HG03064 (cell line): ENCODE measurements at regions not wholly inside any gene's neighbourhood (a gene's known extent, or its start where the extent isn't known, plus 50 kb on each side); places are given as distances from the start of the nearest gene placed in this dataset.

ENCODE experiments used
- ATAC-seq: cut with Tn5 transposase; IDR thresholded peaks from one replicate; pipeline ENCODE4 v1.9.1; 2021; ENCODE audit warnings: low read depth; ENCODE audit not compliant: unreplicated experiment

DNA sequence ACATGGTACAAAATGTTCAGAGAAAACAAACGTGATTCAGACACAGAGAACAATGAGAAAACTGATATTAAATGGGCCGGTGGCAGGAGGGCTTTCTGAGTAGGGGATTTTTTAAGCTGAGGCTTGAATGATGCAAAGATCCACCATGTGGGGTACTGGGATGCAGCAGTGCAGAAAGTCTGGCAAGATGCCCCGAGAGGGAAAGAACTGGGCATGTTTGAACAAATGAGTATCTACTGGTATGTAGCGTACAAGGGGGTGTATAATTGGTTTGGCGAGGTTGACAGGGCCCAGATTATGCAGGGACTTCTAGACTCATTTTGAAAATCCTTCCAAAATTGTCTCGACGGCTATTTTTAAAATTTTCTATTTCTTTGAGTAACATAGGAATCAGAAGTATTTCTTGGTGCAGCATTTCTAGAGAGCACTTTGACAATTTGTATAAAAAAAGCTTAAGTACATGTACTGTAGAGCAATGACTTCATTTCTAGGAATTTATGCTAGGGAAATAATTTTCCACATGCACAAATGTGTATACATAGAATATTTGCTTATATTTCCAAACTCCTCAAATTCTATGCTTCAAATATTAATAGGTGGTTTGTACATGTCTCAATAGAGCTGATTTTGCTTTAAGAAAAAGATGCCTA is 119.6 kb upstream of the DOK5 start:
- no peak for ATAC-seq

DNA sequence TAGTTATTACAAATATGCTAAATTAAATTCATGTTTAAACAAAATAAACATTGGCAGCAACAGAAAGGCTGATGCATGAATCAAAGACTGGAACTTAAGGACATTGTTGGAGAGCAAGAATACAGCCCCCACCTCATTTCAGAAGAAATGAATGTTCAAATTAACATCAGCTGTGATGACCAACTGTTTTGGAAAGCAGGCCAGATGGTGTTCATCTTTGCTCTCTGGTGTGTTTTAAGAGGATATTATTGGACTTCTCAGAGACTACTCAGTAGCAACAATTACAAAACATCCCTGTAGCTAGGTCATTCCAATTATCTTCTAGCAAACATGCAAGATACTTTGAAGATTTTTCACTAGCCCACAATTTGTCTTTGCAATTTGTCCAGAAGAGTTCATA is 118.6 kb upstream of the DOK5 start:
- no peak for ATAC-seq

DNA sequence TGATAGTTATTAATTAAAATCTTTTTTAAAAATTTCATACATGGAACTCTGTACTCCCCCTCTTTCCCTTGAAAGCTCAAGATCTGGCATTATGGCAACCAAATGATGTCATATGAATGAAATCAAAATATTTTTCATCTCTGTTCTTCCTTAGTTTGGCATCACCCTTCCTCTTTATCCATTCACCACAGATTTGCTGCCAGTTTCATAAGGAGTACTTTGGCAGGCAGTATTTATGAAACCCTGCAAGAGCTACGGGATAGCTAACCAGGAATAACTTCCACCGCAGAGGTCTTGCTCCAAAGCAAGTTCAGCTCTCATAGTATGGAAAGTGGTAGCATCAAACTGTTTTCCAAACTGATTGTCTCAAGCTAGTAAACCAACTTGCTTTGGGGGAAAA is 113.9 kb upstream of the DOK5 start:
- no peak for ATAC-seq

DNA sequence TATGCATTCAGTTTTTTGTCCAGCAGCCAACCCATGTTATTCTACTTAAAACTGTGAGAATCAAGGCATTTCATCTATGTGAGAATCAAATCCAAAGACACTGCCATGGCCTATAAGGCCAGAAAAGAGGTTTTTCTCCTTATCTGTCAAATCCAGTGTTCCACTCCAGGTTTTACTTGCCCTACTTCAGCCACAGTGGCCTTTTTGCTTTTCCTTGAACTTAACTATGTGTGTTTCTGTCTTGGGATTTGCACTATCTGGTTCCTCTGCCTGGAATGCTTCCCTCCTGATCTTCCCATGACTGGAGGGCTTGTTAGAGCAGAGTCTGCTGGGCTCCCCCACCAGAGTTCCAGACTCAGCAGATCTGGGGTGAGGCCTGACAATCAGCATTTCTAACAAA is 113.1 kb upstream of the DOK5 start:
- ATAC-seq: no peak

DNA sequence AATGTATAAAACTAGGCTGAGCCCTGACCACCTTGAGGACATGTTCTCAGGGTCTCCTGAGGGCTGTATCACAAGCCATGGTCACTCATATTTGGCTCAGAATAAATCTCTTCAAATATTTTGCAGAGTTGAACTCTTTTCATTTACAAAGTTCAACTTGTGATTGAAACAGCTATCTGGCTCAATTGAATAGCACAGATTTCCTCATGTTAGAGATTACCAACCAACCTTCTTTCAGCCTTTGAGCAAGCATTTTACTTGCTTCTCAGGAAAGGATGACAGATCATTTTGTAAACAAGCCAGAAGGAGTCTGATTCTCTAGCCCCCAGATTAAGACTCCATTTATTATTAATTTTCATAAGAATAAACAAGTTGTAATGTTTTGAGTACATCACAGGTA is 111.0 kb upstream of the DOK5 start:
- ATAC-seq: no peak

DNA sequence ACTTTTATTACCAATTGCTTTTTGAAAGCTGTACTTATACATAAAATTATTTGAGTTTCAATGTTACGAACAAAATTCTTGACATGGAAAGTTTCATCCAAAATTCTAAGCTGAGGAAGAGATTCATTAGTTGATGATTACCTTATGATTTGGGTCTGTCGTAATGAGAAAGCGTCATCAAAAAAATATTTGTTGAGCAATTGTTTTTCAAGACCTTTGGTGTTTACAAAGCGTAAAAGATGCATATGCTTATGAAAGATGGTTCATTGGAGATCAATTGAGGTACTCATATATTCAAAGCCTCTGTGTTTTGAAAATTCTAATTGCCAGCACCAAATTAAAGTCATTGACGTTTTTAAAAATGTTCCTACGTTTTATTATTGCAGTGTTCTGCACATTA is 110.5 kb upstream of the DOK5 start:
- ATAC-seq: no peak

DNA sequence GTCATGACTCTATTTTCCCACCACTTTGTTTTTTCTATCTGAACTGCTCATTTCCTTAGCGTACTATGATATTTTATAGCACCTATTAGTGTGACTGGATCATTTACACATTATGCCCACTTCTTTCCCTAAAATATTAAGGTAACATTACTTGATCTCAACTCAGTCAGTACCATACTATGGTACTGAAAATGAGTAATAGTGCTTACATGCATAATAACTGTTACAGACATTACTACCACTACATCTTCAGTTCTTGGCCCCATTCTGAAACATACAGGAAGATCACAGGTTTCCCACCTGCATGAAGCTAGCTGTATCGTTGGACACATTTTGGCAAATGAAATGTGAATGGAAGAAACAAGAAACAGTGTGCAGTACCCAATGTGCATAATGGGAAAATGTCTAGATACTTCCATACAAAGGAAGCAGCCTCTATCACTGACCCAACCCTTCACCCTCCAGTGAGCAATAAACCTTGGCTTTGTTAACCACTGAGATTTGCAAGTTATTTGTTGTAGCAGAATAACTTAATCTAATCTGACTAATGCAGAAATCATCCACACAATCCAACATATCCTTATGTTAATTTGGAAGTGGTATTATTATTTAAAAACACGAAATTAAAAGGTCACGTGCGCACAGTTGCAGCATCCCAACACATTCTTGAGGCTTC is 108.6 kb upstream of the DOK5 start:
- no peak for ATAC-seq

DNA sequence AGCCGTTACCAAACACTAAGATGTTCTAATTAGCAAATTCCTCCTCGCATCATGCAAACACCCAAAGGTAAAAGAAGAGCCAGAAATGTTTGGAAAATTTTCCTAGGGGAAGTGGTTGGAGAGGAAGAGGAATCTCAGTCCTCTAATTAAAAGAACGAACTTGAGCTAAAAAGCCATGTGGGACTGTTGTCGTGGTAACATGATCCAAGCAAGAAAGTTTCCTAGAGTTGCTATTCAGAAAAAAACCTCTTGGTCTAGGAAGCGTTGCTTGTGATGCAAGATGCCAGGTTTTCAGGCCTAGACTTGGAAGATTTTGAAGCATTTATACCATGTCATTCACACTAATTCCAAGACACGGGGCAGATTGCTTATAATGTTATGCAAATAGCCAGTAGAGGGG is 106.8 kb upstream of the DOK5 start:
- no peak for ATAC-seq

DNA sequence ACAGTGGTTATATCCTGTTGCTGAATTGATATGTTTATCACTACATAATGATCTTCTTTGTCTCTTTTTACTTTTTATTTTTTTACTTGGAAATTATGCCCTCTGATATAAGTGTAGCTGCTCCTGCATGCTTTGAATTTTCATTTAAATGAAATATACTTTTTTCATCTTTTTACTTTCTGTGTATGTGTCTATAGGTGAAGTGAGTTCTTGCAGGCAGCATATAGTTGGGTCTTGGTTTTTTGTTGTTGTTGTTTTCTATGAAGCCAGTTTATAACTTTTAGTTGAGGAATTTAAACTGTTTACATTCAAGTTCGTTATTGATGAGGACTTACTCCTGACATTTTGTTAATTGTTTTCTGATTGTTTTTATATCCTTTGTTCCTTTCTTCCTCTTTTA is 103.1 kb upstream of the DOK5 start:
- ATAC-seq: no peak

DNA sequence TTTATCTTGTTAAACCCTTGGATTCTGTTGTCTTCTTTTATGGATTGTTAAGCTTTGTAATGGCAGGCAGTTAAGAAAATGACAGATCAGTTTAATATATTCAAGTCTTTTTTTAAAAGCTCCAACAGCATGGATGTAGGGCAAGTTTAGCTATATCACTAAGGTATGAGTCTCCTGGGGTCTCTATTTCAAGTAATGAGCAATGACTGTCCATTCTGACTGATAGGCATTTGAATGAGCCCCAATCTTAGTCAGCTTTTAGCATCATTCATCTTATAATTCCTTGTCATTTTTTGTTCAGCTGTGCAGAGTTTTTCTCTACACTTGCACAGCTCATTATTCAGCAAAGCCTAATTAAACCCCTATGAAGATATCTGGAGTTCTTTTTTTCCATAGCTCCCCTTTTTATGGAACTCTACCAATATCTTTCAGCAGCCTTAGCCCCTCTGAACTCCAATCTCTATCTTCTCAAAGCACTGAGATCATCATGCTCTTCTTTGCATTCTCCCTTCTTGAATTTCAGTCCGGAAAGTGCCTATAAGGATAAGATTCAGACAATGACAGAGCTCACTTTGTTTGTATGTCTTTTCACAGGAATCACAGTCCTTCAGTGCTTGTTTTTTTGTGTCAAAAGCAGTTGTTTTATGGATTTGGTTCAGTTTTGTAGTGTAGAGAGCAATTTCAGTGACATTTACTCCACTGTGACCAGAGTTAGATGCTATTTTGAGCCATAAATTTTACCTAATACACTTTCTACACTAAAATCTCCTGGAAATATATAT is 97.2 kb upstream of the DOK5 start:
- ATAC-seq: no peak

GRCh38 chr20:54379893-54380584 is 95.4 kb upstream of the DOK5 start:
- no peak for ATAC-seq

DNA sequence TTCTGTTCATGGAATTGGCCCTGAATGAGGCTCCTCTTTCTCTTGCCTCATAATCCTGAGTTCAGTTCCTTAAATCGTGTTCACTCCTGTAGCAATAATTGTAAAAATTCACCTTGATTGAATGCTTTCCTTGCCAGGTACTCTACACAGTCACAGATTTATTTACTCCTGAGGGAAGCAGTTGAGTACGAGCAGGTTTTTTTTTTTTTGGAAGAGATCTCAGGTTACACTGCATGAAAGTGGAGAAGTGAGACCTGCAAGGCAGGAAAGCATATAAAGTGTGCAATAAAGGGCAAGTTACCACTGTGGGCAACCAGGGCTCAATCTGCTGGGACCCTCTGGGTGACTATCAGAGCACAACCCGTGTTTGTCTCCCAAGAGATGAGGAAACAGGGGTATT is 93.0 kb upstream of the DOK5 start:
- ATAC-seq: no peak

GRCh38 chr20:54385746-54386145 is 89.6 kb upstream of the DOK5 start:
- no peak for ATAC-seq

- ATAC-seq: no peak
These were observed 85.7 kb upstream of the DOK5 start for GRCh38 chr20:54389596-54390280.

DNA sequence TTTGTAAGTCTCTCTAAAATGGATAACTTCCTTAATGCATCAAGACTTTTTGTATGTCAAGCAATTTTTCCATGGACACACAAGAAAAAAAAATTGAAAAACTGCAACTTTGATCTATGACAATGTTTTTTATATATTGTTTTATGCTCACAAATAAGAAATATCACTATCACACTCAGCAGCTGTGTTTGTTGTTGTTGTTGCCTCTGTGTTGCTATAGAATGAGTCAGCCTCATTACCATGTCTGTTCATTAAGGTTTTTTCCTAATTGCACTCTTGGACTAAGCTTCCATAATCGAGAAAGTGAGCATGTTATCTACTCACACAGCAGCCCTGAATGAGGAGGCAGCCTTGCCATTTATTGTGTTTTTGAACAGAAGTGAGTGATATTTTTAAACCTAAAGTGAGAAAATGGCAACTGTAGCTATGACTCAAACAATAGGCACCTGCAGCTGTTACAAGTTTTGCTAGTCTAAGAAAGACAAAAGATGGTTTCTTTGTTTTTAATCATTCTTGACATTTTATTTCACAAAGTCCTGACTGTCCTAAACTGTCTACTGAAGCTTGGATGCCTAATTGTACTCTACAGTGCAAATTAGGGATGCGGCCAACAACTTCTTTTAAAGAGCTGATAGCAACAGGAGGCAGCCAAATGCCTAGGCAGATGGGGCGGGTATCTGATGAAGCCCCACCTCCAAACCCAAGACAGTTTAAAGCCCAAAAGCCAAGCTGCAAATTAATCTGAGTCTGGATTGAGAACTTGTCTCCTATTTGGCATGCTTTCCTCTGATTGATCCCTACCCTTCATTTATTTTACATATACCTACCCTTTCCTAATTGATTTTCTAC is 77.9 kb upstream of the DOK5 start:
- no peak for ATAC-seq

- no peak for ATAC-seq
These were observed 76.6 kb upstream of the DOK5 start for GRCh38 chr20:54398814-54399213.

DNA sequence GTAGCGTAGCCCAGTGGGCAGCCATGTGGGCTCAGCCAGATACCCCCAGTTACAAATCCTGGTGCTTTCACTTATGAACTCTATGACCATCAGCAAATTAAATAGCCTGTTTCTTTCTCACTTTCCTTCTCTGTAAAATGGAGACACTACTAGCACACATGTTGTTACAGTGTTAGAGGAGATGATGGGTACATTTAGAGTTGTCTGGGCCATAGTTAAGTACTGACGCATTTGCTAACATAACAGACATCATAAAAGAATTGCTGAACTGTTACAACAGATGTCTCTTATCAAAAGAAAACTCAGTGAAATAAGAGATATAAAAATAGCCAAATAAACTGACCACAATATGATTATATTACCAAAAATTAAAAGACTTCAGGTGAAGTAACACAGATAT is 69.9 kb upstream of the DOK5 start:
- ATAC-seq: no peak

- no peak for ATAC-seq
These were observed 67.9 kb upstream of the DOK5 start for GRCh38 chr20:54407459-54407858.

DNA sequence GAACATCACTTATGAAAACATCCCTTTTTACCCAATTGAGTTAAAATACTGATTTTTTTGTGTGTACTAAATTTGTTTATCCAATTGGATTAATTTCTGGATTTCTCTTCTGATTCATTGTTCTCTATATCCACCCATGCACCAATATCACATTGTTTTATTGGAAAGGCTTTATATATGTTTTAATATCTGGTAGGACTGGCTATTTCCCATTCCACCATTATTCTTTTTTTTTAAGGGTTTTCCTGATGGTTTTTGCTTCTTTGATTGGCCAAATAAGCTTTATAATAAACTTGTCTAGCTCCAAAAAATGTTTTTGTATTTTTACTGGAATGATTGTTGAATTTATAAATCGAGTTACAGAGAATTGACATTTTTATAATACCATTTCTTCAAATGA is 59.4 kb upstream of the DOK5 start:
- ATAC-seq: no peak

DNA sequence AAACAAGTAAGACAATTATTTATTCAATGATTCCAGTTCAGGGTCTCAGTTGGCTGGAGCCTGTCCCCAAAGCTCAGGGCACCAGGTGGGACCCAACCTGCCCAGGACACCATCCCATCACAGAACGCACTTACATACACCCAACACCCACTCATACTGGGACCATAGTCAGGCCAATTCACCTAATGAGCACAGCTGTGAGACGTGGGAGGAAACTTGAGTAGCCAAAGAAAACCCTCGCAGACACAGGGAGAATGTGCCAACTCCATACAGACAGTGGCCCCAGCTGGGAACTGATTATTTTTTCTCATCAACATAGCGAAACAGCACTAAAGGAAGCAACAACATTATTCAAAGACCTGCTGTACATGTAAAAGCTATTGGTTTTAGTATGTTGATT is 58.6 kb upstream of the DOK5 start:
- no peak for ATAC-seq
